H1 (cell line): ENCODE measurements at regions not wholly inside any gene's neighbourhood (a gene's known extent, or its start where the extent isn't known, plus 50 kb on each side); places are given as distances from the start of the nearest gene placed in this dataset.

ENCODE experiments used
- CTCF ChIA-PET: fragments of 300-600 bp; sonication (Branson Sonifier 250); formaldehyde crosslinking; loops from one replicate; lab custom pipeline; 2021; ENCODE audit not compliant: partially characterized antibody; lab: Charles Lee
- POLR2A ChIA-PET: fragments of 300-600 bp; sonication (Branson Sonifier 250); formaldehyde crosslinking; loops from one replicate; lab custom pipeline; 2021; ENCODE audit warnings: inconsistent platforms; ENCODE audit not compliant: partially characterized antibody; lab: Charles Lee
- DNase-seq, 2 experiments: peaks; one replicate each; pipeline versions ENCODE4 v3.0.0 to v3.0.0-alpha.2; 2010 to 2022; ENCODE audit warnings: low spot score in 2 of 2, low read depth in 1 of 2, mixed read lengths in 1 of 2
- FAIRE-seq: peaks from 2 replicates; lab custom pipeline; 2011; peaks lifted over from hg19 to GRCh38; lab: Jason Lieb, UNC
- H2AFZ ChIP-seq: 2 replicates; pipeline ENCODE4 v1.8.1; 2012; ENCODE audit warnings: low read length, inconsistent platforms
- H2AK5ac ChIP-seq: 2 replicates; pipeline ENCODE4 v1.6.1; 2013; ENCODE audit warnings: low read depth, low read length
- H2BK120ac ChIP-seq: replicated peaks from 2 replicates; pipeline ENCODE3; 2013; ENCODE audit warnings: low read depth, low read length, inconsistent platforms
- H2BK12ac ChIP-seq: 2 replicates; pipeline ENCODE4 v1.6.1; 2013; ENCODE audit warnings: low read depth, low read length
- H2BK15ac ChIP-seq: 2 replicates; pipeline ENCODE4 v1.6.1; 2013; ENCODE audit warnings: low read length
- H2BK20ac ChIP-seq: 2 replicates; pipeline ENCODE4 v1.6.1; 2013; ENCODE audit warnings: low read length
- H2BK5ac ChIP-seq: 2 replicates; pipeline ENCODE4 v1.6.1; 2013; ENCODE audit warnings: low read depth, low read length
- H3K14ac ChIP-seq: 2 replicates; pipeline ENCODE4 v1.6.1; 2013; ENCODE audit warnings: inconsistent platforms; ENCODE audit not compliant: insufficient read length
- H3K18ac ChIP-seq: 2 replicates; pipeline ENCODE4 v1.6.1; 2013; ENCODE audit warnings: low read length; ENCODE audit errors: extremely low read depth
- H3K23ac ChIP-seq: 2 replicates; pipeline ENCODE4 v1.6.1; 2013; ENCODE audit warnings: inconsistent platforms; ENCODE audit not compliant: insufficient read length
- H3K23me2 ChIP-seq: 2 replicates; pipeline ENCODE4 v1.6.1; 2013; ENCODE audit warnings: low read depth, low read length
- H3K27ac ChIP-seq: 2 replicates; pipeline ENCODE4 v1.6.1; 2011; ENCODE audit warnings: low read depth, low read length, inconsistent platforms
- H3K27me3 ChIP-seq, 4 experiments: replicated peaks in 1 of 4; 1 replicate in 1 of 4; 2 replicates in 3 of 4; pipeline versions ENCODE4 v1.6.1 to v1.8.1; 2011 to 2013; ENCODE audit warnings: low read length in 3 of 4, mild to moderate bottlenecking in 3 of 4, inconsistent platforms in 2 of 4, mixed read lengths in 2 of 4, moderate library complexity in 1 of 4; ENCODE audit not compliant: control insufficient read depth in 3 of 4, insufficient read depth in 3 of 4; ENCODE audit errors: extremely low read depth in 1 of 4
- H3K36me3 ChIP-seq, 4 experiments: 2 replicates each; pipeline versions ENCODE4 v1.6.1 to v1.8.1; 2011 to 2013; ENCODE audit warnings: mild to moderate bottlenecking in 4 of 4, low read length in 3 of 4, moderate library complexity in 2 of 4, control low read depth in 1 of 4, inconsistent platforms in 1 of 4; ENCODE audit not compliant: insufficient read depth in 4 of 4, control insufficient read depth in 2 of 4
- H3K4ac ChIP-seq: replicated peaks from 2 replicates; pipeline ENCODE3; 2013; ENCODE audit warnings: low read length, low read depth, mixed read lengths, inconsistent platforms; ENCODE audit not compliant: insufficient read length
- H3K4me1 ChIP-seq, 4 experiments: replicated peaks in 1 of 4; 1 replicate in 1 of 4; 2 replicates in 3 of 4; pipeline versions ENCODE4 v1.6.1 to v1.8.1; 2011 to 2013; ENCODE audit warnings: low read length in 3 of 4, inconsistent platforms in 2 of 4, mixed read lengths in 1 of 4; ENCODE audit not compliant: insufficient read depth in 4 of 4, control insufficient read depth in 3 of 4
- H3K4me2 ChIP-seq, 2 experiments: 2 replicates each; pipeline versions ENCODE4 v1.6.1 to v1.8.1; 2011 to 2013; ENCODE audit warnings: low read depth in 2 of 2, low read length in 2 of 2, control low read depth in 1 of 2, inconsistent platforms in 1 of 2, mild to moderate bottlenecking in 1 of 2; ENCODE audit not compliant: insufficient read depth in 1 of 2
- H3K4me3 ChIP-seq, 4 experiments: fragments of 200-600, 300-600 bp in 1 of 4; sonication (generic), shearing (Covaris generic), sonication (Bioruptor Twin) in 1 of 4; 2 replicates each; pipeline versions ENCODE4 v1.5.1 to v1.8.1; 2011 to 2016; ENCODE audit warnings: low read length in 4 of 4, low read depth in 3 of 4, control low read depth in 2 of 4, inconsistent platforms in 2 of 4, mild to moderate bottlenecking in 2 of 4, mixed read lengths in 1 of 4, moderate library complexity in 1 of 4; ENCODE audit not compliant: insufficient read depth in 2 of 4; ENCODE audit errors: extremely low read depth in 1 of 4
- H3K56ac ChIP-seq: replicated peaks from 2 replicates; pipeline ENCODE3; 2013; ENCODE audit warnings: low read depth, mild to moderate bottlenecking, mixed read lengths, low read length, inconsistent platforms; ENCODE audit not compliant: insufficient read length
- H3K79me1 ChIP-seq: 2 replicates; pipeline ENCODE4 v1.6.1; 2013; ENCODE audit warnings: low read depth, low read length, control low read depth
- H3K79me2 ChIP-seq, 2 experiments: 2 replicates each; pipeline versions ENCODE4 v1.6.1 to v1.8.1; 2012 to 2013; ENCODE audit warnings: low read length in 2 of 2, mild to moderate bottlenecking in 2 of 2, inconsistent platforms in 1 of 2; ENCODE audit not compliant: insufficient read depth in 2 of 2, control insufficient read depth in 1 of 2
- H3K9ac ChIP-seq, 4 experiments: replicated peaks in 1 of 4; 1 replicate in 1 of 4; 2 replicates in 3 of 4; pipeline versions ENCODE4 v1.6.1 to v1.8.1; 2011 to 2013; ENCODE audit warnings: low read depth in 3 of 4, low read length in 3 of 4, control low read depth in 2 of 4, mild to moderate bottlenecking in 2 of 4, moderate library complexity in 2 of 4, inconsistent platforms in 1 of 4; ENCODE audit errors: extremely low read depth in 1 of 4
- H3K9me3 ChIP-seq, 2 experiments: 2 replicates each; pipeline versions ENCODE4 v1.6.1 to v1.8.1; 2012 to 2013; ENCODE audit warnings: mild to moderate bottlenecking in 2 of 2, moderate library complexity in 2 of 2, control low read depth in 1 of 2, inconsistent platforms in 1 of 2, low read depth in 1 of 2, low read length in 1 of 2, mixed read lengths in 1 of 2; ENCODE audit not compliant: insufficient read depth in 2 of 2
- H4K20me1 ChIP-seq, 2 experiments: replicated peaks in 1 of 2; 2 replicates each; pipeline versions ENCODE3 to v1.8.1; 2011 to 2013; ENCODE audit warnings: inconsistent platforms in 2 of 2, low read length in 2 of 2, mild to moderate bottlenecking in 1 of 2; ENCODE audit not compliant: insufficient read depth in 2 of 2, control insufficient read depth in 1 of 2
- H4K5ac ChIP-seq: 2 replicates; pipeline ENCODE4 v1.6.1; 2013; ENCODE audit warnings: low read length, low read depth, mixed read lengths, inconsistent platforms; ENCODE audit not compliant: insufficient read length
- H4K8ac ChIP-seq: 2 replicates; pipeline ENCODE4 v1.8.0; 2013; ENCODE audit warnings: mild to moderate bottlenecking, moderate library complexity, low read length, inconsistent platforms; ENCODE audit not compliant: insufficient read depth; ENCODE audit errors: extremely low read depth
- H4K91ac ChIP-seq: replicated peaks from 2 replicates; pipeline ENCODE3; 2013; ENCODE audit warnings: low read length, mixed read lengths, inconsistent platforms; ENCODE audit not compliant: insufficient read length
- BCL11A ChIP-seq, 2 experiments: IDR thresholded peaks; one replicate each; pipeline ENCODE4 v1.6.1; 2011; ENCODE audit warnings: low read depth in 2 of 2, low read length in 2 of 2, mild to moderate bottlenecking in 2 of 2
- CBX8 ChIP-seq: fragments of 300-800, 300-1000 bp; sonication (generic); IDR thresholded peaks from 2 replicates; pipeline ENCODE4 v1.7.1; 2016; ENCODE audit warnings: low read depth, low read length, borderline replicate concordance
- POU5F1 ChIP-seq: IDR thresholded peaks from 2 replicates; pipeline ENCODE4 v1.6.1; 2011; ENCODE audit warnings: low read depth, mild to moderate bottlenecking, low read length, moderate library complexity
- RAD21 ChIP-seq, 2 experiments: IDR thresholded peaks in 1 of 2; conservative IDR thresholded peaks in 1 of 2; 2 replicates each; pipeline ENCODE4 v1.6.1; 2011; ENCODE audit warnings: low read depth in 2 of 2, low read length in 2 of 2, improper control_type of control experiment in 1 of 2, inconsistent platforms in 1 of 2, mild to moderate bottlenecking in 1 of 2, moderate library complexity in 1 of 2
- SIN3A ChIP-seq, 2 experiments: IDR thresholded peaks in 1 of 2; conservative IDR thresholded peaks in 1 of 2; 2 replicates each; pipeline ENCODE4 v1.6.1; 2011 to 2012; ENCODE audit warnings: low read length in 2 of 2, improper control_type of control experiment in 1 of 2, low read depth in 1 of 2, mild to moderate bottlenecking in 1 of 2
- ZNF274 ChIP-seq: IDR thresholded peaks from 2 replicates; pipeline ENCODE4 v1.7.0; 2012; ENCODE audit warnings: low read length, borderline replicate concordance; ENCODE audit errors: extremely low read depth
- WGBS, 2 experiments: shearing (Covaris generic) in 1 of 2; methylation state at CpG; one replicate each; pipeline versions ENCODE4 v1.1.6 to v1.1.7; 2013 to 2015; ENCODE audit warnings: low lambda C conversion rate in 2 of 2, mixed read lengths in 2 of 2, inconsistent platforms in 1 of 2, low coverage in 1 of 2, missing lambda C conversion rate in 1 of 2; ENCODE audit not compliant: insufficient replicate concordance in 2 of 2, insufficient coverage in 1 of 2, insufficient read length in 1 of 2; ENCODE audit errors: extremely low coverage in 1 of 2, missing lambda C conversion rate in 1 of 2; 5-methylcytosine and 5-hydroxymethylcytosine counted together
- TF ChIP-seq, protein P1 (sequence below): IDR thresholded peaks from 2 replicates; pipeline ENCODE4 v1.6.1; 2012; ENCODE audit warnings: inconsistent platforms

DNA sequence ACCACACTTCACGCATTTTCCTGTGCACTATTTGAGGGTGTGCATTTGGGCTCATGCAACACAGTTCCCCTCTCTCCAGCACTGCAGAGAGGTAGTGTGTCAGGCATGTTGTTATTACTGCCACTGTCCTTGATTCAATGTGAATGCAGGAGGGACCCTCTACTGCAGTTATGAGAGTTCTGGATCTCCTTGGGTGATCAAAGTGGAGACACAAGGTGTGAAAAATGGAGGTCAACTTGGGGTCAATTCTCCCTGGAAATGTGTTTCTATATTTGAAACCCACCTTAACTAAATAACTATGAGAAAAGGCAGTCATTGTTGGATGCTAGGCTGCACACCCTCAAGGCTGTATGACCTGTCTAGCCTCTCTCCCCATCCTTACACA, 73.9 kb upstream of the FAM171A1 start:
- Histone ChIP-seq H4K20me1 (no peaks in the 10 kb centered on the region), H2BK120ac (no peak overlapping the region), H2BK20ac (no peak overlapping the region), H3K9me3 (no peaks in the 10 kb centered on the region), H2AFZ (no peak overlapping the region), H3K4me2 (no peak overlapping the region), H2BK15ac (no peak overlapping the region), H3K27me3 (no peaks in the 10 kb centered on the region; a peak in 1 of 7 replicates), H3K79me2 (no peaks in the 10 kb centered on the region), H2BK5ac (no peak overlapping the region), H3K23ac (no peak overlapping the region), H3K27ac (no peak overlapping the region), H4K8ac (no peak overlapping the region), H3K36me3 (no peaks in the 10 kb centered on the region), H3K14ac (no peak overlapping the region), H3K4me3 (no peak overlapping the region), H2BK12ac (no peak overlapping the region), H3K18ac (no peak overlapping the region), H4K91ac (no peak overlapping the region), H2AK5ac (no peak overlapping the region), H3K9ac (no peak overlapping the region), H3K4ac (no peak overlapping the region), H3K79me1 (no peaks in the 10 kb centered on the region), H3K23me2 (peaks cover 2% of the 10 kb centered on the region; the same call in 1 of the 2 replicates), H3K56ac (no peak overlapping the region), H4K5ac (no peak overlapping the region), H3K4me1 (no peaks in the 10 kb centered on the region)
- 89% methylated on average over 1 of the region's 1 CpG; no CpG with 5 or more reads in 1 of the 2 experiments for WGBS, 2 experiments
- no peak for TF ChIP-seq CBX8
- TF ChIP-seq RAD21 (IDR thresholded peaks at IDR 0.05 in 1 of 2, conservative IDR thresholded peaks at IDR 0.05 in 1 of 2; ENCODE audit: low read depth in 2 of 2, low read length in 2 of 2) = no peak
- no peak for TF ChIP-seq POU5F1
- TF ChIP-seq ZNF274 = no peak
- no peak for TF ChIP-seq SIN3A (conservative IDR thresholded peaks at IDR 0.05 in 1 of 2, IDR thresholded peaks at IDR 0.05 in 1 of 2; ENCODE audit: low read depth in 1 of 2, low read length in 2 of 2)
- TF ChIP-seq, protein P1, sequence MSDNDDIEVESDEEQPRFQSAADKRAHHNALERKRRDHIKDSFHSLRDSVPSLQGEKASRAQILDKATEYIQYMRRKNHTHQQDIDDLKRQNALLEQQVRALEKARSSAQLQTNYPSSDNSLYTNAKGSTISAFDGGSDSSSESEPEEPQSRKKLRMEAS = no peak
- TF ChIP-seq BCL11A (IDR thresholded peaks at IDR 0.05; ENCODE audit: low read depth in 2 of 2, low read length in 2 of 2) = no peak
- POLR2A ChIA-PET = no interaction called here
- CTCF ChIA-PET = interaction anchor here (0.7 to 3.0 kb wide), 5 partner anchors 12 to 298 kb away, joined by 3 to 18 read pairs (median 3); no protein-coding TSS in a partner anchor
- FAIRE-seq (no peak), DNase-seq (no peak)
